ENCODE measurements at regions not wholly inside any gene's neighbourhood (a gene's known extent, or its start where the extent isn't known, plus 50 kb on each side); places are given as distances from the start of the nearest gene placed in this dataset.

GRCh38 chr6:26312096-26312463, 52.9 kb upstream of the BTN3A2 start:
- Histone ChIP-seq H3K4me1 (no peaks in the 10 kb centered on the region), H3K36me3 (ENCODE audit: insufficient read depth in 1 of 2, low read depth in 1 of 2) (no peaks in the 10 kb centered on the region), H3K27me3 (ENCODE audit: insufficient read depth in 3 of 3, low read length in 2 of 3) (no peaks in the 10 kb centered on the region), H3K27ac (peak overlapping the region; percentile 81), H3K4me3 (peak overlapping the region; percentile 71), H3K9me3 (no peaks in the 10 kb centered on the region)
- no peak for TF ChIP-seq CTCF (IDR thresholded peaks at IDR 0.05)
- intact Hi-C loops (cut with DNase I), result loop anchor here in 1 of 2 donors (5.0 to 10.0 kb wide), 2 partner anchors 223 to 245 kb away; partner anchors contain the start of gene HMGN4
- WGBS, 3 donors, result 5 to 6% (median 6%) methylated on average over 6 of the region's 6 CpGs
- DNase-seq, result no peak
- ATAC-seq, result no peak

GRCh38 chr6:26312501-26313397, 52.2 kb upstream of the BTN3A2 start:
- peak; percentile 84 to 88 (median 85) for ATAC-seq
- H3K27me3 ChIP-seq (ENCODE audit: insufficient read depth in 3 of 3, low read length in 2 of 3), result no peaks in the 10 kb centered on the region
- WGBS, 3 donors, result 1% methylated on average over 34 of the region's 34 CpGs
- DNase-seq, result peak; percentile 62 to 84
- H3K4me3 ChIP-seq, result peak overlapping the region; percentile 71
- H3K36me3 ChIP-seq (ENCODE audit: insufficient read depth in 1 of 2, low read depth in 1 of 2), result no peaks in the 10 kb centered on the region
- H3K4me1 ChIP-seq, result no peaks in the 10 kb centered on the region
- H3K9me3 ChIP-seq, result no peaks in the 10 kb centered on the region
- H3K27ac ChIP-seq, result peak overlapping the region; percentile 81
- intact Hi-C loops (cut with DNase I), result loop anchor here in 1 of 2 donors (5.0 to 10.0 kb wide), 2 partner anchors 222 to 245 kb away; partner anchors contain the start of gene HMGN4
- no peak for TF ChIP-seq CTCF (IDR thresholded peaks at IDR 0.05)

Data from psoas muscle (tissue), 7 donors.